Body of pancreas (tissue), 4 donors: ENCODE measurements at regions not wholly inside any gene's neighbourhood (a gene's known extent, or its start where the extent isn't known, plus 50 kb on each side); places are given as distances from the start of the nearest gene placed in this dataset.

Experiments
- POLR2A ChIP-seq, 3 donors: fragments of 450-650 bp; IDR thresholded peaks; one replicate each; pipeline ENCODE4 v1.6.1; 2016; ENCODE audit warnings: antibody characterized with exemption in 3 of 3, mild to moderate bottlenecking in 2 of 3
- TF ChIP-seq, protein P1 (sequence below), 7 experiments: fragments of 450-650 bp in 4 of 7; fragments of 200-600 bp in 3 of 7; sonication (generic) in 3 of 7; IDR thresholded peaks; one replicate each; pipeline ENCODE4 v1.5.1; 2016 to 2019; ENCODE audit warnings: antibody characterized with exemption in 7 of 7

DNA sequence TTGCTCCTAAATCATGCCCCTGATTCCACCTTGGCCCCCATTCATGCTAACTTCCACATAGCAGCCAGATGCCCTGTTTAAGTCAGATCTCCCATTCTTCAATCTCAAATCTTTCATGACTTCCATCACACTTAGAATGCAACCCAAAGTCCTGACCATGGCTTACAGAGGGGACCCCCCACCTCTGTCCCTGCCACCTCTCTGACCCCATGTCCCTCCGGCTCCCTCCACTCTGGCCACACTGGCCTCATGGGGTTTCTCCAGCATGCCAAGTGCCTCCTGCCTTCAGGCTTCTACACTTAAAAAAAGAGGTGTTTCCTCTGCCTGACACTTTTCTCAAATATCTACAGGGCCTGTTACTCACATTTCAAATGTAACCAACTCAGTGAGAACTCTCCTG is 93.6 kb downstream of the C13orf42 start:
- TF ChIP-seq, protein P1, sequence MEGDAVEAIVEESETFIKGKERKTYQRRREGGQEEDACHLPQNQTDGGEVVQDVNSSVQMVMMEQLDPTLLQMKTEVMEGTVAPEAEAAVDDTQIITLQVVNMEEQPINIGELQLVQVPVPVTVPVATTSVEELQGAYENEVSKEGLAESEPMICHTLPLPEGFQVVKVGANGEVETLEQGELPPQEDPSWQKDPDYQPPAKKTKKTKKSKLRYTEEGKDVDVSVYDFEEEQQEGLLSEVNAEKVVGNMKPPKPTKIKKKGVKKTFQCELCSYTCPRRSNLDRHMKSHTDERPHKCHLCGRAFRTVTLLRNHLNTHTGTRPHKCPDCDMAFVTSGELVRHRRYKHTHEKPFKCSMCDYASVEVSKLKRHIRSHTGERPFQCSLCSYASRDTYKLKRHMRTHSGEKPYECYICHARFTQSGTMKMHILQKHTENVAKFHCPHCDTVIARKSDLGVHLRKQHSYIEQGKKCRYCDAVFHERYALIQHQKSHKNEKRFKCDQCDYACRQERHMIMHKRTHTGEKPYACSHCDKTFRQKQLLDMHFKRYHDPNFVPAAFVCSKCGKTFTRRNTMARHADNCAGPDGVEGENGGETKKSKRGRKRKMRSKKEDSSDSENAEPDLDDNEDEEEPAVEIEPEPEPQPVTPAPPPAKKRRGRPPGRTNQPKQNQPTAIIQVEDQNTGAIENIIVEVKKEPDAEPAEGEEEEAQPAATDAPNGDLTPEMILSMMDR (IDR thresholded peaks at IDR 0.05) = no peak
- no peak for TF ChIP-seq POLR2A (IDR thresholded peaks at IDR 0.05)
